Lower leg skin (tissue), 3 donors: ENCODE measurements at regions not wholly inside any gene's neighbourhood (a gene's known extent, or its start where the extent isn't known, plus 50 kb on each side); places are given as distances from the start of the nearest gene placed in this dataset.

Experiments used
- POLR2A ChIP-seq, 2 donors: fragments of 450-650 bp; IDR thresholded peaks; one replicate each; pipeline ENCODE4 v1.6.1; 2016 to 2017; ENCODE audit warnings: antibody characterized with exemption in 2 of 2, mild to moderate bottlenecking in 1 of 2, moderate library complexity in 1 of 2
- TF ChIP-seq, protein P1 (sequence below), 3 donors: fragments of 450-650 bp; IDR thresholded peaks; one replicate each; pipeline ENCODE4 v1.5.1; 2016; ENCODE audit warnings: antibody characterized with exemption in 3 of 3, mild to moderate bottlenecking in 3 of 3, moderate library complexity in 2 of 3

GRCh38 chr13:60326273-60326672, 70.7 kb upstream of the TDRD3 start:
- no peak for TF ChIP-seq POLR2A (IDR thresholded peaks at IDR 0.05)
- TF ChIP-seq, protein P1, sequence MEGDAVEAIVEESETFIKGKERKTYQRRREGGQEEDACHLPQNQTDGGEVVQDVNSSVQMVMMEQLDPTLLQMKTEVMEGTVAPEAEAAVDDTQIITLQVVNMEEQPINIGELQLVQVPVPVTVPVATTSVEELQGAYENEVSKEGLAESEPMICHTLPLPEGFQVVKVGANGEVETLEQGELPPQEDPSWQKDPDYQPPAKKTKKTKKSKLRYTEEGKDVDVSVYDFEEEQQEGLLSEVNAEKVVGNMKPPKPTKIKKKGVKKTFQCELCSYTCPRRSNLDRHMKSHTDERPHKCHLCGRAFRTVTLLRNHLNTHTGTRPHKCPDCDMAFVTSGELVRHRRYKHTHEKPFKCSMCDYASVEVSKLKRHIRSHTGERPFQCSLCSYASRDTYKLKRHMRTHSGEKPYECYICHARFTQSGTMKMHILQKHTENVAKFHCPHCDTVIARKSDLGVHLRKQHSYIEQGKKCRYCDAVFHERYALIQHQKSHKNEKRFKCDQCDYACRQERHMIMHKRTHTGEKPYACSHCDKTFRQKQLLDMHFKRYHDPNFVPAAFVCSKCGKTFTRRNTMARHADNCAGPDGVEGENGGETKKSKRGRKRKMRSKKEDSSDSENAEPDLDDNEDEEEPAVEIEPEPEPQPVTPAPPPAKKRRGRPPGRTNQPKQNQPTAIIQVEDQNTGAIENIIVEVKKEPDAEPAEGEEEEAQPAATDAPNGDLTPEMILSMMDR (IDR thresholded peaks at IDR 0.05) = no peak
